Endometrial microvascular endothelial cells (primary cell): ENCODE measurements at regions not wholly inside any gene's neighbourhood (a gene's known extent, or its start where the extent isn't known, plus 50 kb on each side); places are given as distances from the start of the nearest gene placed in this dataset.
"Not testable (repeated sequence)": the region's sequence is repeated elsewhere in the genome, so short reads cannot be mapped to it uniquely, and the experiment has no call there.

Experiments
- in situ Hi-C: cut with HindIII; loops from 2 replicates; pipeline ENCODE4 v1.10.0; 2017; ENCODE audit warnings: low sequenced_read_pairs, low pct_unique_long_range_greater_than_20kb; ENCODE audit errors: inconsistent ontology term

DNA sequence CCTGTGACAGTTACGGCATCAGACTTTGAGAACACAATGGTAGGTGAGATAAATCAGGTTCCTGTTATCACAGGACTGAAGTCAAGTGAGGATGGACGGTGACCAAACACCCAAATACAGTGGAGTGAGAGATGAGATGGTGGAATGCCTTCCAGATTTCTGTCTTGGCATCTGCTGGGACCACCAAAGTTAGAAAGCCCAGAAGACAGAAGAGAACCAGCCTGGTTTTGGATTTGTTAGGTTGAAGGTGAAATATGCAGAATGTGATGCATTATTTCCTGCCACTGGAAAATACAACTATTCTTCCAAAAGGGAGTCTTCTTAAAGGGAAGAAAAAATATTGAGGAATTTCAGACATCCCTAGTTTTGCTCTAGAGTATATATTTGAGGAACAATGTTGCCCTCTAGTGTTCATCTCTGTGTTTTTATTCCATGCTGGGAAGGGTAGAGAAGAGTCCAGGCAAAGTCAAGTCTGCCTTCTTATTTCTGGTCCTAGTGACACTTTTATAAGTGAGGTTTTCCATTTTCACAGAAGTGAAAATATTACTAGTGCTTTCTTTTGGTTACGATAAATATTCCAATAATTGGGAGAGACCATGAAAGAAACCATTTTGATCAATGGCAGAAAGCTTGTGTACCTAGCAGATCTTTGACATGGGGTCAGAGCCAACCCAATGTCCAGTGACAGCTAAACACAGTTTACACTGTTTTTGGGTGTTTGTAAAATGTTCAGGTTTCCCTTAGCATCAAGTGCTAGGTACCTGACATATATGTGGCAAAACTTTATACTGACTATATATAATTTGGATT lies 142.3 kb upstream of the ANKH start:
- in situ Hi-C loops, result loop anchor here (25.0 kb wide), 1 partner anchor 277 kb away; no protein-coding TSS in a partner anchor

DNA sequence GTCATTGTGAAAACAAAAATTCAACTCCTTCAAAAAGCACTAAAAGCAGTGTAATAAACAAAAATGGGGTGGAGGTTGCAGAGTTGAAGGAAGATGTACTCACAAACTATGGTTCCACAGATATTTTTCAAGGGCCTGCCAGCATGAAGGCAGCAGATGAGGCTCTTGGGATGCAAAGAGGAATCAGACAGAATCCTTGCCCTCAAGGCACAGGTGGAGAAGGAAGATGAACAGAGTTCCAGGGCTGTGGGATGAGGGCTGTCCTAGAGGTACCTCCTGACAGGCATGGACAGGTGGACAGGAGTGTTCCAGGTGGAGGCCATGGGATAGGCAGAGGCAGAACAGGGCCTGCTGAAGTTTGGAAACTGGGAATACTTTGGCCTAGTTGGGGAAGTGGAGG lies 140.5 kb upstream of the ANKH start:
- in situ Hi-C loops, result loop anchor here (25.0 kb wide), 1 partner anchor 275 kb away; no protein-coding TSS in a partner anchor

DNA sequence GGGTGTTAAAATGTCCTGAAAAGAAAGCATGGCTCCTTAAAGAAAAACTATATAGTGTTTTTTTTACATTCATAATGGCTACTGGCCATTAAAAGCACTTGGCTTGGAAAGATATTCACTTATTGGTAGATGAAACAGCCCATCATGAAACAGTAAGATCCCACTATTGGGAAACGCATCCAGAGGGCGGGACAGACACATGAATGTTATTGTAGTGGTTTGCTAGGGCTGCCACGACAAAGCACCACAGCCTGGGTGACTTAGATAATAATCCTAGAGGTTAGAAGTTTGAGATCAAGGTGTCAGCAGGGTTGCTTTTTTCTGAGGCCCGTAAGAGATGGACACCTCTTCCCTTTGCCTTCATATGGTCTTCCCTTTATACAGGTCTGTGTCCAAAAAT lies 139.4 kb upstream of the ANKH start:
- in situ Hi-C loops, result loop anchor here (25.0 kb wide), 1 partner anchor 274 kb away; no protein-coding TSS in a partner anchor

DNA sequence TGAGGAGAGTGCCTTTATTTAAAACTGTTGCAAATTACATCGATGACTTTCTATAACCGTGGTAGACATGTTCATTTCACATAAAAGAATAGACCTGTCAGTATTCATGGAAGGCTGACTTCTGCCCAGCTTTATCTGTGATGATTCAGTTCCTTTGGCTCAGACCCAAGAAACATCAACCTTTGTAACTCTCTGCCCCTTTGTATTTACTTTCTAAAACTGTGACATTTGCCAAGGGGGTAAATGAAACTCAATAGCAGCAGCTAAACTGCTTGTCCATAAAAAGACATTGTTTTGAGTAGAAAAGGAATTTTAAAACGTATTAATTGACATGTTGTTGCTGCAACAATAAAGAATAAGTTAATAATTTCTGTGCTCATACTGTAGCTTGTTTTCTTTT lies 137.8 kb upstream of the ANKH start:
- in situ Hi-C loops, result loop anchor here (25.0 kb wide), 1 partner anchor 272 kb away; no protein-coding TSS in a partner anchor

DNA sequence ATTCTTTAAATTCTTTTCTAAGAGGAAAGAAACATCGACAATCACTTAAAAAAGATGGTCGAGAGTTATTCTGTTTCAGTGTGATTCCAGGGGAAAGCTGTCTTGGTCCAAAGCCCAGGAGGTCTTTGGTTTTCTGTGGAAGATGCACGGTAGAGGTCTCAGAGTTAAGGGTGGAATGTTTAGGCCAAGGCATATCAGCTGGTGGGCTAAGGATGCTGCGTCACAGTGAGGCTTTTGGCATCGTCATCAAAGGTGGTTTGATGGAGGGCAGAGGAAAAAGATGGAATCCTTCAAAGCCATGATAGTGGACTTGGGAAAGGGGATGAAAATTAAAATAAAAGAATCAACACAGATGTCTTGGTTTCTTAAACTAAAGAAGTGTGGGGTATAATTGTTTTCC lies 137.3 kb upstream of the ANKH start:
- in situ Hi-C loops, result loop anchor here (25.0 kb wide), 1 partner anchor 272 kb away; no protein-coding TSS in a partner anchor

DNA sequence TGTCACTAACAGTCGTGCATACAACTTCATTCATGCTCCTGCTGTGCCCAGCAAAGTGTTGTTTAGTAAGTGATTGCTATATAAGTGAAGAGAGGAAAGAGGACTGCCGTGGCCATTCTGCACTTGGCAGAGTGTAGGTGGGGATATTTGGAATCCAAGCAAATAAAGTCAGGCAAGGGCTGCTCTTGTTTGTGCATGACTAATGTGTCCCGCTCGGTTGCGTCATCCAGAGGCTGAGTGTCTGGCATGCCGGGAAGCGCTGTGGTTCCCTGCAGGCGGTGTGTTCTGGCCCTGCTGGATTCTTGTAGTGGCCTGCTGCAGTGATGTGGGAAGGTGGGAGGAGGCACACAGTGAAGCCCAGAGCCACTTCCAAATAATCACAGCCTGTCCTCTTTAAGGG lies 136.9 kb upstream of the ANKH start:
- in situ Hi-C loops, result loop anchor here (25.0 kb wide), 1 partner anchor 271 kb away; no protein-coding TSS in a partner anchor

DNA sequence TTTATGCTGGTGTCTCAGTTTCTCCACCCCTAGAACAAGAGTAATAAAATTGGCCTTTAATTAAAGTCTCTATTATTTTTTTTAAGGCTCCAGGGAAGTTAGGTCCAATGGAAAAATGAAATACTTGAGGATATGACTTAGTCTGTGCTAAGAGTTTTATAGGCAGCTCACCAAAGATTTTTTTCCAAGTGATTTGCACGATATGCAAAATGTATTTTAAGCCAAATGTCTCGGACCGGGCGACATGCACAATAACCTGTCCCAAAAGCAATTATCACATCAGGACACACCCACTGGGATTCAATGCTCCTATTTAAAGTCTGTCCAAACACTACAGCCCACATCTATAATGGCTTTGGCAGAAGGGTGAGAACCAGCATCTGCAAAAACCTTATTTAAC lies 136.1 kb upstream of the ANKH start:
- in situ Hi-C loops, result loop anchor here (25.0 kb wide), 1 partner anchor 270 kb away; no protein-coding TSS in a partner anchor

DNA sequence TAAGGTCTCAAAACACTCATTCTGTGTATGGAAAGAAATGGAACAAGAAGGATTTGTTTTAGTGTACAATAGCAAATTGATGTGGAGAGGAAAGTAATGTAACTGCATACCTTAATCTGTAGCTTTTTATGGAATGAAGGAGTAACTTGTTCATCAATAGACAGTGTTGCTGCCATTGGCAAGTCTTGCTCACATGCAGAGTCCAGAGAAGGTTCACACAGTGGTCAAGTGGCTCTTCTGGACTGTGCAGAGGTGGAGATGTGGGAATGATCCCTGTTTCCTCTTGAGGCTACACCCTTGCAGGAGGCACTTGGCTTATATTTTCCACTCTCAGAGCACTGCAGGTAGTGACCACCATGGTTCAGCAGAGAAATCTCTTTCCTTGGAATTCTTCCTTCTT lies 132.9 kb upstream of the ANKH start:
- in situ Hi-C loops, result loop anchor here (25.0 kb wide), 1 partner anchor 267 kb away; no protein-coding TSS in a partner anchor

DNA sequence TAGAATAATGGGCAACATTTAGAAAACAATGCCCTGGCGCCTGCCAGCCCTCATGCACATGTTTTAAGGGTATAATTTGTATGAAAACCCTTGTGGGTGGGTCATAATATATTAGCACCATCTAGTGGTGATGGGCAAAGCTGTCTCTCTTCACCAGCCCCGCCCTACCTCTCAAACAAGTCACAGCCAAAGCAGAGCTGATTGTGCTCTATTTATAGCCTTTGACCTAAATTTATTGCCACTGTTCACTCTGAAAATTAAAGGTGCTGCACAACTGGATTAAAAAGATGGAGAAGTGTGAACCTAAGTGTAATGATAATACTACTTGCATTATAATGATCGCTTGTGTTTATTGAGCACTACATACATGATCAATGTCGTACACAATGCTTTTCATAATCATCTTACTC lies 131.9 kb upstream of the ANKH start:
- in situ Hi-C loops, result loop anchor here (25.0 kb wide), 1 partner anchor 266 kb away; no protein-coding TSS in a partner anchor

DNA sequence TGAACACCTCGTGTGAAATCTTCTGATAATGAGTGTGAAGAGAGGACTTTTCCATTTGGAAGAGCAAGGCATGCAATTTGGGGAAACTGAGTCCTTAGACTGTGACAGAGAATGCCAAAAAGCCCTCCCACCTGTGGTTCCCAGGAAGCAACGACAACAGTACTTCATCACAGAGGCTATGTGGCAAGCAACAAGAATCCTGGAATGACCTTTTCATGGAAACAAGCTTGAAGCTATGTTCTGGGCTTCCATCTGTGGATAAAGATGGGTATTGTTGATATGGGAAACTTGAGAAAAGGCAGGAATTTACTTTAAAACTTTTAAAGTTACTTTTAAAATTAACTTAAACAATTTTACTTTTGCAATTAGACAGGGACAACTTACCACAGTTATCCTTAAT lies 131.2 kb upstream of the ANKH start:
- in situ Hi-C loops, result loop anchor here (25.0 kb wide), 1 partner anchor 265 kb away; no protein-coding TSS in a partner anchor

DNA sequence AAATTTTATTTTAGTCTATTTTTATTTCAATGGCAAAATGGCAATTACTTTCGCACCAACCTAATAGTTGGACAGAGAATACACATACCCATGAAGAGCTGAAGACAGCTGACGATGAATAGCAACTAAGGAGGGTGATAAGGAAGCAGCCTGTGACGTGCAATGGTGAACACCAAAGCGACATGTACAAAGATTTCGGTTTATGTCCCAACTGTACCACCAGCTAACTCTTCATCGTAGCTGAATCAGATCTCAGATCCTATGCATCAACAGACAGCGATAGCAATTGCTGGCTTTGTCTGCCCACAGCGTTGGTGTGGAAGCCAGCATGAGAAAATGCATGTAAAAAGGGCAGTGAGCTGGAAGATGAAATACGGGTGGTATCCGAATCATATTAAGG lies 130.6 kb upstream of the ANKH start:
- in situ Hi-C loops, result loop anchor here (25.0 kb wide), 1 partner anchor 265 kb away; no protein-coding TSS in a partner anchor

DNA sequence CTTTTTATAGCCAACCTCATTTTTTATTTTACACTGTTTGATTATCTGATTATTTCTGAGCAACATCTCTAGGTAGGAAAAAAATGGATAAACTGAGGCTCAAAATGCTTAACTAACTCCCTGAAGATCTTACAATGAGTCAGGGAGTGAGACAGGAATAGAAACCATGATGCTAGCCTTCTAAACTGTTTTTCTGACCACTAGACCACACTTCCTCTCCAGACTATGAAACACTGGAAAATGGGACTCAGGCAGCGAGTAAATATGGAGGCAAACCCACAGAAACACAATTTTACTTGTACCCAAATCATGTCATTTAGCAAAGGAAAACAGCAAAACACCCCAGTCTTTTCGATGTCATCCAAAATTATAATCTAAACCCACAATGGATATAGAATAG lies 129.9 kb upstream of the ANKH start:
- in situ Hi-C loops, result loop anchor here (25.0 kb wide), 1 partner anchor 264 kb away; no protein-coding TSS in a partner anchor

DNA sequence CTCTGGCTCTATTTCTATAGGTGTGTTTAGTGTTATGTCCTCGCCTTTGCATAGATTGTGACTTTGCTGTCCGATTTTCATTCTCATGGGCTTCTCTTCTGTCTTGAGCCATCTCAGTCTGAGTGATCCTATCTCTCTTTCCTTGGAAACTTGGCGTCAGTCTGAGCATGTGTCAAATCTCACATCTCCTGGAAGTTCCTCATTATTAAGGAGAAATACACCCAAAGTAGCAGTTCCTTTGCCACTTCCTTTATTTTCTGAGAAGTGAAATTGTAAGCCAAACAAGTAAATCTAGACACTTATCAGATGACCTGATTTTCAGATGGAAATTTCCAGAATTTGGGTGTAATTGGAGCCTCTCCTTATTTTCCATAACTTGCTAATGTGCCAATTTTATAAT lies 126.9 kb upstream of the ANKH start:
- in situ Hi-C loops, result no loop called here

DNA sequence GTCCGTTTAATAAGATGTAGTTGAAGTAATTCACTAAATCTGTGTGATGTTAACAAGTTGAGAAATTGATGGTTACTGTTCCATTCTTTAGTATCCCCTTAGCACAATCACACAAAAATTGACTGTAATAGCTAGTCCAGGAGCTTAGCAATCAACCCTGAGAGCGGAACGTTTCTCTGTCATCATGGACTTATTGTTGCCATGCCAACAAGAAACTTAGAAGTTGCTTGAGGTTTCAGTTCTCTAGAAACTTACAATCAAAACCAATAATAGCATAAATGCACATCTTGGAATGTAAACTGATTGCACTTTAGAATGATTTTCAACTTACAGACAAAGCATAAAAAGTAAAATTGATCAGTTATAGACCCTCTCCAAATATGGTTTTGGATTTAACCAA lies 125.4 kb upstream of the ANKH start:
- in situ Hi-C loops, result no loop called here

DNA sequence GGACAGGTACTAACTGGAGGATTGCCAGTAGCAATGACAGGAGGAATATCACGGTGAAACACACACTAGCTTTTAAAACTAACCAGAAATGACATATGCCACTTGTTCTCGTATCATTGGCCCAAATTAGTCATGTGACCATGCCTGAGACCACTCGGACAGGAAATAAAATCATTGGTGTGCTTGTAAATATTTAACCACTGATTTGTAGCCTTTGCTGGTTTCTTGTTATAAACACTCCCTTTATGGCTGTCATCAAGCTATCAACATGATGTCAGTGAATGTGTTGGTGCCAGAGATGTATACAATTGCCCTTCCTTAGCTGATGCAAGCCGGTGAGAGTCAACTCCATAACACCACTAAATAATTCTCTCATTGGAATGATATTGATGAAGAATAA lies 123.7 kb upstream of the ANKH start:
- in situ Hi-C loops, result no loop called here

DNA sequence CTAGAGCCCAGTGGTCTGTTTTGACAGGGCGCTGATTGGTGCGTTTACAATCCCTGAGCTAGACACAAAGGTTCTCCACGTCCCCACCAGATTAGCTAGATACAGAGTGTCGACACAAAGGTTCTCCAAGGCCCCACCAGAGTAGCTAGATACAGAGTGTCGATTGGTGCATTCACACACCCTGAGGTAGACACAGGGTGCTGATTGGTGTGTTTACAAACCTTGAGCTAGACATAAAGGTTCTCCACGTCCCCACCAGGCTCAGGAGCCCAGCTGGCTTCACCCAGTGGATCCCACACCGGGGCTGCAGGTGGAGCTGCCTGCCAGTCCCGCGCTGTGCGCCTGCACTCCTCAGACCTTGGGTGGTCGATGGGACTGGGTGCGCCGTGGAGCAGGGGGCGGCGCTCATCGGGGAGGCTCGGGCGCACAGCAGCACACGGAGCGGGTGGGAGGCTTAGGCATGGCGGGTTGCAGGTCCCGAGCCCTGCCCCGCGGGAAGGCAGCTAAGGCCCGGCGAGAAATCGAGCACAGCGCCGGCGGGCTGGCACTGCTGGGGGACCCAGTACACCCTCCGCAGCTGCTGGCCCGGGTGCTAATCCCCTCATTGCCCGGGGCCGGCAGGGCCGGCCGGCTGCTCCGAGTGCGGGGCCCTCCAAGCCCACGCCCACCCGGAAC lies 122.0 kb upstream of the ANKH start:
- in situ Hi-C loops, result not testable (repeated sequence)

DNA sequence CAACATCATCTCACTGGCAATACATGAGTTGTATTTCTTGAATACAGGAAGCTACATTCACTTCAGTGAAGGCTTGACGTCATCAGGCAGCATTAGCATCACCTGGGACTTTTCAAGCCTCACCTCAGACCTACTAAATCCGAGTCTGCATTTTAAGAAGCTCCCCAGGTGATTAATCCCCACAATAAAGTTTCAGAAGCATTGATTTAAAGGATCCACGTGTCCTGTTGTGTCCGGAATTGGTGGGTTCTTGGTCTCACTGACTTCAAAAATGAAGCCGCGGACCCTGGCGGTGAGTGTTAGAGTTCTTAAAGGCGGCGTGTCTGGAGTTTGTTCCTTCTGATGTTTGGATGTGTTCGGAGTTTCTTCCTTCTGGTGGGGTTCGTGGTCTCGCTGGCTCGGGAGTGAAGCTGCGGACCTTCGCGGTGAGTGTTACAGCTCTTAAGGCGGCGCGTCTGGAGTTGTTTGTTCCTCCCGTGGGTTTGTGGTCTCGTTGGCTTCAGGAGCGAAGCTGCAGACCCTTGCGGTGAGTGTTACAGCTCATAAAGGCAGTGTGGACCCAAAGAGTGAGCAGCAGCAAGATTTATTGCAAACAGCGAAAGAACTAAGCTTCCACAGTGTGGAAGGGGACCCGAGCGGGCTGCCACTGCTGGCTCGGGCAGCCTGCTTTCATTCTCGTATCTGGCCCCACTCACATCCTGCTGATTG lies 121.3 kb upstream of the ANKH start:
- in situ Hi-C loops, result not testable (repeated sequence)

DNA sequence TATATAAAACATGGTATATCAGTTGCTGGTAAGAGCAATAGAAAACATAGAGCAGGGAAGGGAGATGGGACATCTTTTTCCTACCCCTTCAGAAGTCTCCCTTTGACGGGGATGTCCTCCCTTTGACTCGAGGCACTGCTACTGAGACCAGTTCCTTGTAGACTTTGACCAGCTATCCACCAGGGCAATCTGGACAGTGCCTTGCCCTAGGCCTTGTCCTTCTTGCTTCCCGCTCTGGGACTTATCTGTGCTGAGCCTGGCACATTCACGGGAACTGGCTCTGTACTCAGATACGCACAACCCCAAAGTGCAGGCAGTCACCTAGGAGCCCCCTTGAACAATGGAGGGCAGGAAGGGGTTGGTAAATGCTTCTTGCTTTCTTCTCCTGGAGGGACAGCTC lies 116.6 kb upstream of the ANKH start:
- in situ Hi-C loops, result no loop called here

DNA sequence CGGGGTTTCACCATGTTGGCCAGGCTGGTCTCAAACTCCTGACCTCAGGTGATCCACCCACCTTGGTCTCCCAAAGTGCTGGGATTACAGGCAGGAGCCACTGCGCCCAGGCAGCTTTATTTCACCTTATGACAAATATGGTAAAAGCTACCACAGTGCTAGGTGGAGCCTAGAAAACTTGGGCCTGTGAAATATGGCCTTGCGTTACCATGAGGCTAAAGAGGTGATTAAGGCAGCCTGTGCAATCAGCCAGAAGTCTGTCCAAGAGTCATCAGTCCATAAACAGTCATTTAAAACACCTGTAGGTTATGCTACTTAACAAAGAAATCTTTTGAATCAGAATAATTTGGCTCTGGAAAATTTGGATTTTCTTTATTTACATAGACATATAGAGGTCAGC lies 114.8 kb upstream of the ANKH start:
- in situ Hi-C loops, result no loop called here
